HepG2 (cell line): ENCODE measurements at regions not wholly inside any gene's neighbourhood (a gene's known extent, or its start where the extent isn't known, plus 50 kb on each side); places are given as distances from the start of the nearest gene placed in this dataset.

ENCODE experiments used
- ATAC-seq: fragments of 200-7000 bp; cut with Tn5 transposase; 3 replicates; pipeline ENCODE4 v1.9.1; 2020; ENCODE audit warnings: mild to moderate bottlenecking, moderate library complexity
- BruUV-seq: library from RNA; stranded (reverse); fragments of 400-500 nt; replicated peaks from 2 replicates; lab custom pipeline; 2021; lab: Mats Ljungman, UMichigan
- CTCF ChIA-PET: fragments of 300-600 bp; formaldehyde crosslinking; extraction: SDS; loops from one replicate; lab custom pipeline; 2021; ENCODE audit warnings: low total read pairs, inconsistent platforms, low intra/inter-chr PET ratio; lab: Yijun Ruan, JAX
- POLR2A ChIA-PET: fragments of 350-600 bp; sonication (Branson Sonifier 250); formaldehyde crosslinking; loops from one replicate; lab custom pipeline; 2020; ENCODE audit warnings: antibody characterized with exemption, inconsistent platforms; lab: Yijun Ruan, JAX
- DNase-seq: peaks from one replicate; pipeline ENCODE4 v3.0.0-alpha.2; 2015; ENCODE audit warnings: low spot score
- FAIRE-seq: peaks from 3 replicates; lab custom pipeline; 2011; peaks lifted over from hg19 to GRCh38; lab: Jason Lieb, UNC
- H2AFZ ChIP-seq: one replicate; pipeline ENCODE4 v1.6.1; 2011; ENCODE audit warnings: low read length, inconsistent platforms
- H3K27ac ChIP-seq: fragments of 300-600 bp; 3 replicates; pipeline ENCODE4 v1.8.0; 2011; ENCODE audit warnings: mixed run types, mild to moderate bottlenecking, mixed read lengths, low read length, inconsistent platforms; ENCODE audit not compliant: insufficient read depth; ENCODE audit errors: extremely low read length
- H3K27me3 ChIP-seq, 2 experiments: fragments of 200-600 bp in 1 of 2; 2 replicates in 1 of 2; 3 replicates in 1 of 2; pipeline versions ENCODE4 v1.6.0 to v1.8.0; 2011; ENCODE audit warnings: low read length in 2 of 2, mild to moderate bottlenecking in 2 of 2, moderate library complexity in 2 of 2, inconsistent platforms in 1 of 2; ENCODE audit not compliant: insufficient read depth in 2 of 2, control insufficient read depth in 1 of 2
- H3K36me3 ChIP-seq, 2 experiments: fragments of 200-600 bp in 1 of 2; replicated peaks in 1 of 2; 2 replicates in 1 of 2; 3 replicates in 1 of 2; pipeline versions ENCODE4 v1.5.1 to v1.8.0; 2011; ENCODE audit warnings: low read length in 2 of 2, inconsistent platforms in 1 of 2; ENCODE audit not compliant: insufficient read depth in 2 of 2, control insufficient read depth in 1 of 2
- H3K4me1 ChIP-seq: 2 replicates; pipeline ENCODE4 v1.5.1; 2012; ENCODE audit warnings: low read length, inconsistent platforms; ENCODE audit not compliant: insufficient read depth
- H3K4me2 ChIP-seq: 2 replicates; pipeline ENCODE4 v1.6.0; 2011; ENCODE audit warnings: low read depth, low read length, inconsistent platforms
- H3K4me3 ChIP-seq, 3 experiments: fragments of 200-600 bp in 1 of 3; sonication (generic), shearing (Covaris generic) in 1 of 3; replicated peaks in 1 of 3; 2 replicates each; pipeline ENCODE4 v1.5.1; 2011 to 2016; ENCODE audit warnings: low read length in 3 of 3, inconsistent platforms in 2 of 3, low read depth in 2 of 3, mild to moderate bottlenecking in 2 of 3, control low read depth in 1 of 3, mixed read lengths in 1 of 3; ENCODE audit not compliant: insufficient read depth in 1 of 3
- H3K79me2 ChIP-seq: one replicate; pipeline ENCODE4 v1.6.1; 2011; ENCODE audit warnings: low read length, inconsistent platforms; ENCODE audit not compliant: insufficient read depth
- H3K9ac ChIP-seq: 2 replicates; pipeline ENCODE4 v1.6.0; 2011; ENCODE audit warnings: mild to moderate bottlenecking, low read depth, low read length, inconsistent platforms; ENCODE audit not compliant: insufficient read depth
- H3K9me3 ChIP-seq: 2 replicates; pipeline ENCODE4 v1.5.1; 2012; ENCODE audit warnings: mild to moderate bottlenecking, low read length
- H4K20me1 ChIP-seq: 2 replicates; pipeline ENCODE4 v1.6.0; 2011; ENCODE audit warnings: inconsistent platforms, mild to moderate bottlenecking, low read length, moderate library complexity; ENCODE audit not compliant: insufficient read depth
- ATF1 ChIP-seq: IDR thresholded peaks from 2 replicates; pipeline ENCODE4 v1.6.1; 2016; ENCODE audit warnings: mild to moderate bottlenecking, control low read depth
- CHD2 ChIP-seq: IDR thresholded peaks from 2 replicates; pipeline ENCODE4 v1.6.1; 2011; ENCODE audit warnings: low read depth, low read length, improper control_type of control experiment
- GMEB1 ChIP-seq: sonication (generic); formaldehyde crosslinking; IDR thresholded peaks from 2 replicates; pipeline ENCODE4 v1.5.1; 2020; ENCODE audit warnings: missing genetic modification reagents, mild to moderate bottlenecking, borderline replicate concordance
- NCOA5 ChIP-seq: sonication (generic); formaldehyde crosslinking; IDR thresholded peaks from 2 replicates; pipeline ENCODE4 v1.4.0; 2020; ENCODE audit warnings: missing genetic modification reagents
- NFYB ChIP-seq: sonication (generic); formaldehyde crosslinking; IDR thresholded peaks from 2 replicates; pipeline ENCODE4 v1.4.0; 2020; ENCODE audit warnings: missing genetic modification reagents
- TARDBP ChIP-seq: sonication (generic); formaldehyde crosslinking; IDR thresholded peaks from 2 replicates; pipeline ENCODE4 v1.8.0; 2022; ENCODE audit warnings: mild to moderate bottlenecking, missing genetic modification reagents
- TBX3 ChIP-seq: fragments of 450-650 bp; IDR thresholded peaks from 2 replicates; pipeline ENCODE4 v1.6.1; 2017; ENCODE audit warnings: antibody characterized with exemption, mild to moderate bottlenecking, inconsistent platforms, borderline replicate concordance
- THYN1 ChIP-seq: sonication (generic); formaldehyde crosslinking; IDR thresholded peaks from 2 replicates; pipeline ENCODE4 v1.8.1; 2023; ENCODE audit warnings: low read depth, mild to moderate bottlenecking, moderate library complexity, missing genetic modification reagents, borderline replicate concordance
- TSC22D2 ChIP-seq: sonication (generic); formaldehyde crosslinking; IDR thresholded peaks from 2 replicates; pipeline ENCODE4 v1.5.1; 2020; ENCODE audit warnings: missing genetic modification reagents, mild to moderate bottlenecking, borderline replicate concordance
- ZBTB2 ChIP-seq: sonication (generic); formaldehyde crosslinking; IDR thresholded peaks from 2 replicates; pipeline ENCODE4 v1.8.0; 2022; ENCODE audit warnings: low read depth, missing genetic modification reagents
- ZNF224 ChIP-seq: sonication (generic); formaldehyde crosslinking; IDR thresholded peaks from 2 replicates; pipeline ENCODE4 v1.5.0; 2020; ENCODE audit warnings: mild to moderate bottlenecking, missing genetic modification reagents
- ZNF367 ChIP-seq: sonication (generic); formaldehyde crosslinking; IDR thresholded peaks from 2 replicates; pipeline ENCODE4 v1.4.0; 2020; ENCODE audit warnings: missing genetic modification reagents, borderline replicate concordance
- ZNF496 ChIP-seq: sonication (generic); formaldehyde crosslinking; IDR thresholded peaks from 2 replicates; pipeline ENCODE4 v1.8.1; 2023; ENCODE audit warnings: mild to moderate bottlenecking, moderate library complexity, missing genetic modification reagents; ENCODE audit not compliant: insufficient replicate concordance
- ZNF530 ChIP-seq: sonication (generic); formaldehyde crosslinking; IDR thresholded peaks from 2 replicates; pipeline ENCODE4 v1.5.0; 2020; ENCODE audit warnings: low read depth, mild to moderate bottlenecking, missing genetic modification reagents
- ZNF674 ChIP-seq: sonication (generic); formaldehyde crosslinking; IDR thresholded peaks from 2 replicates; pipeline ENCODE4 v1.5.0; 2020; ENCODE audit warnings: low read depth, mild to moderate bottlenecking, missing genetic modification reagents
- ZNF747 ChIP-seq: sonication (generic); formaldehyde crosslinking; IDR thresholded peaks from 2 replicates; pipeline ENCODE4 v1.8.1; 2023; ENCODE audit warnings: missing genetic modification reagents, mild to moderate bottlenecking, borderline replicate concordance
- ZNF749 ChIP-seq: sonication (generic); formaldehyde crosslinking; IDR thresholded peaks from 2 replicates; pipeline ENCODE4 v1.8.0; 2022; ENCODE audit warnings: mild to moderate bottlenecking, missing genetic modification reagents, moderate library complexity, borderline replicate concordance
- ZNF766 ChIP-seq: sonication (generic); formaldehyde crosslinking; IDR thresholded peaks from 2 replicates; pipeline ENCODE4 v1.5.0; 2020; ENCODE audit warnings: missing genetic modification reagents, borderline replicate concordance
- whole genome bisulfite sequencing: methylation state at CpG from one replicate; pipeline ENCODE4 v1.1.6; 2017; ENCODE audit warnings: low lambda C conversion rate; 5-methylcytosine and 5-hydroxymethylcytosine counted together
- in situ Hi-C: cut with HindIII; loops from 2 replicates; pipeline ENCODE4 v1.10.0; 2017; ENCODE audit warnings: low pct_unique_long_range_greater_than_20kb; ENCODE audit not compliant: extremely low pct_ligation_motif_present
- intact Hi-C: fragments of 100-400 bp; cut with micrococcal nuclease; formaldehyde crosslinking; loops from one replicate; pipeline ENCODE4 v1.10.0; 2022; ENCODE audit not compliant: unreplicated experiment
- TF ChIP-seq, protein P1 (sequence below): sonication (generic); formaldehyde crosslinking; IDR thresholded peaks from 2 replicates; pipeline ENCODE4 v1.8.0; 2023; ENCODE audit warnings: mild to moderate bottlenecking, missing genetic modification reagents
- TF ChIP-seq, protein P2 (sequence below): sonication (generic); formaldehyde crosslinking; IDR thresholded peaks from 2 replicates; pipeline ENCODE4 v1.8.0; 2022; ENCODE audit warnings: mild to moderate bottlenecking, missing genetic modification reagents, moderate library complexity

- H3K79me2 ChIP-seq, result no peaks in the 10 kb centered on the region
- no peaks in the 10 kb centered on the region for H4K20me1 ChIP-seq
- ChIA-PET POLR2A (no interaction called here), CTCF (no interaction called here)
- no peaks in the 10 kb centered on the region for H3K4me1 ChIP-seq
- no peak for ATAC-seq
- no peaks in the 10 kb centered on the region for H3K9me3 ChIP-seq
- H3K4me3 ChIP-seq, result no peak overlapping the region
- no peak for FAIRE-seq
- H3K27ac ChIP-seq, result no peak overlapping the region
- TF ChIP-seq ZNF749 (CRISPR knock-in tag) (no peak), ZNF530 (no peak), ZNF224 (CRISPR knock-in tag) (no peak), TARDBP (CRISPR knock-in tag) (no peak), CHD2 (no peak), GMEB1 (CRISPR knock-in tag) (no peak), NCOA5 (CRISPR knock-in tag) (no peak), ZNF367 (no peak), ATF1 (CRISPR knock-in tag) (no peak), ZNF496 (CRISPR knock-in tag) (no peak), ZNF766 (no peak), TSC22D2 (CRISPR knock-in tag) (no peak), NFYB (CRISPR knock-in tag) (no peak), ZNF674 (CRISPR knock-in tag) (no peak), TBX3 (no peak), THYN1 (CRISPR knock-in tag) (no peak), ZNF747 (no peak), ZBTB2 (CRISPR knock-in tag) (no peak)
- TF ChIP-seq, protein P1, sequence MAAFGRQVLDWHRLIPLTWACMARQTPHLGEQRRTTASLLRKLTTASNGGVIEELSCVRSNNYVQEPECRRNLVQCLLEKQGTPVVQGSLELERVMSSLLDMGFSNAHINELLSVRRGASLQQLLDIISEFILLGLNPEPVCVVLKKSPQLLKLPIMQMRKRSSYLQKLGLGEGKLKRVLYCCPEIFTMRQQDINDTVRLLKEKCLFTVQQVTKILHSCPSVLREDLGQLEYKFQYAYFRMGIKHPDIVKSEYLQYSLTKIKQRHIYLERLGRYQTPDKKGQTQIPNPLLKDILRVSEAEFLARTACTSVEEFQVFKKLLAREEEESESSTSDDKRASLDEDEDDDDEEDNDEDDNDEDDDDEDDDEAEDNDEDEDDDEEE (CRISPR knock-in tag), result no peak
- TF ChIP-seq, protein P2, sequence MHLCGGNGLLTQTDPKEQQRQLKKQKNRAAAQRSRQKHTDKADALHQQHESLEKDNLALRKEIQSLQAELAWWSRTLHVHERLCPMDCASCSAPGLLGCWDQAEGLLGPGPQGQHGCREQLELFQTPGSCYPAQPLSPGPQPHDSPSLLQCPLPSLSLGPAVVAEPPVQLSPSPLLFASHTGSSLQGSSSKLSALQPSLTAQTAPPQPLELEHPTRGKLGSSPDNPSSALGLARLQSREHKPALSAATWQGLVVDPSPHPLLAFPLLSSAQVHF (CRISPR knock-in tag), result no peak
- in situ Hi-C loops, result no loop called here
- no peaks in the 10 kb centered on the region; a peak in 1 of 5 replicates for H3K27me3 ChIP-seq
- intact Hi-C loops, result loop anchor here (5.0 kb wide), 1 partner anchor 460 kb away; no protein-coding TSS in a partner anchor
- no peak overlapping the region for H2AFZ ChIP-seq
- no peak overlapping the region for H3K4me2 ChIP-seq
- DNase-seq, result no peak
- H3K36me3 ChIP-seq, result no peaks in the 10 kb centered on the region
- WGBS, result 16% methylated on average over 9 of the region's 9 CpGs
- H3K9ac ChIP-seq, result no peak overlapping the region
- BruUV-seq, result no TSS peak
Measured at GRCh38 chr18:69217196-69218000, 183.3 kb upstream of the DOK6 start.
